DOHH2 (cell line): ENCODE measurements at regions not wholly inside any gene's neighbourhood (a gene's known extent, or its start where the extent isn't known, plus 50 kb on each side); places are given as distances from the start of the nearest gene placed in this dataset.

ENCODE experiments used
- H3F3A ChIP-seq: fragments of 200-600 bp; sonication (generic), shearing (Covaris generic); 2 replicates; pipeline ENCODE4 v1.6.0; 2016; ENCODE audit warnings: antibody characterized with exemption, mild to moderate bottlenecking; ENCODE audit not compliant: control insufficient read depth, insufficient read depth
- H3K27ac ChIP-seq: fragments of 200-600 bp; sonication (generic); 2 replicates; pipeline ENCODE4 v1.5.1; 2014; ENCODE audit warnings: low read depth, mild to moderate bottlenecking, low read length, moderate library complexity
- H3K27me3 ChIP-seq: fragments of 200-600 bp; sonication (generic); 2 replicates; pipeline ENCODE4 v1.6.1; 2014; ENCODE audit warnings: mild to moderate bottlenecking, low read length, mixed read lengths; ENCODE audit not compliant: control insufficient read depth
- H3K36me3 ChIP-seq: fragments of 200-600 bp; sonication (generic); 2 replicates; pipeline ENCODE4 v1.6.1; 2014; ENCODE audit warnings: mild to moderate bottlenecking, low read length, moderate library complexity, mixed read lengths; ENCODE audit not compliant: control insufficient read depth
- H3K4me1 ChIP-seq: fragments of 200-600 bp; sonication (generic); 2 replicates; pipeline ENCODE4 v1.6.1; 2014; ENCODE audit warnings: mild to moderate bottlenecking, low read length, mixed read lengths; ENCODE audit not compliant: control insufficient read depth
- H3K4me2 ChIP-seq: fragments of 200-600 bp; sonication (generic); 2 replicates; pipeline ENCODE4 v1.6.0; 2014; ENCODE audit warnings: mild to moderate bottlenecking, low read length, moderate library complexity
- H3K4me3 ChIP-seq: fragments of 200-600 bp; sonication (generic); 2 replicates; pipeline ENCODE4 v1.5.1; 2014; ENCODE audit warnings: mild to moderate bottlenecking, low read length, mixed read lengths
- H3K79me2 ChIP-seq: fragments of 200-600 bp; sonication (generic); 2 replicates; pipeline ENCODE4 v1.6.1; 2014; ENCODE audit warnings: mild to moderate bottlenecking, low read length, mixed read lengths; ENCODE audit not compliant: control insufficient read depth
- H3K9me2 ChIP-seq: fragments of 200-600 bp; sonication (generic); replicated peaks from 2 replicates; pipeline ENCODE4 v1.6.1; 2014; ENCODE audit warnings: mild to moderate bottlenecking, low read length, mixed read lengths; ENCODE audit not compliant: control insufficient read depth
- H3K9me3 ChIP-seq: fragments of 200-600 bp; sonication (generic); 2 replicates; pipeline ENCODE4 v1.6.1; 2014; ENCODE audit warnings: antibody characterized with exemption, low read length, mixed read lengths; ENCODE audit not compliant: control insufficient read depth, insufficient read depth
- H4K20me1 ChIP-seq: fragments of 200-600 bp; sonication (generic); 2 replicates; pipeline ENCODE4 v1.6.0; 2014; ENCODE audit warnings: low read depth, mild to moderate bottlenecking, antibody characterized with exemption, low read length, moderate library complexity; ENCODE audit not compliant: control insufficient read depth, insufficient read depth
- EZH2phosphoT487 ChIP-seq: fragments of 200-600 bp; sonication (generic); IDR thresholded peaks from 2 replicates; pipeline ENCODE4 v1.6.1; 2017; ENCODE audit warnings: borderline replicate concordance, mild to moderate bottlenecking, antibody characterized with exemption, low read length, moderate library complexity, mixed read lengths
- TF ChIP-seq, protein P1 (sequence below): fragments of 200-600 bp; sonication (generic); IDR thresholded peaks from one replicate; pipeline ENCODE4 v1.5.1; 2014; ENCODE audit warnings: antibody characterized with exemption, mild to moderate bottlenecking, low read depth, low read length; ENCODE audit not compliant: poor library complexity, severe bottlenecking

DNA sequence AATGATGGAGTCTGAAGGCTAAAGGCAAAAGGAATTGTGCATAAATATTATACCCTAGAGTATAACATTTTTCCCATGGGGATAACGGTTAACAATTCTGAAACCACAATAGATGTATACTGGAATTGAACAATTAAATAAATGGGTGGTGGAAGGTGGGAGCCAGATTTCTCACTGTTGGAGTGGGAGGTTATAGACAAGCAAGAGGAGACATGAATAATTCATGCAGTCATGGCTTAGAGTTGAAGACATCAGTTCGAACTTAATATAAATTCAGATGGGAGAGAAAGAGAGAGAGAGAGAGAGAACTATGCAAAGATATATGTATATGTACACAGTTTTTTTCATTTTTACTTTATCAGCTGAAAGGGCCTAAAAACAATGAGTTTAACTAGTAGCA, 523.9 kb downstream of the FOXG1 start:
- Histone ChIP-seq H3K9me3 (peaks cover 7% of the 10 kb centered on the region; the same call in 1 of the 2 replicates), H3K4me1 (no peaks in the 10 kb centered on the region), H3K4me2 (no peak overlapping the region), H3K79me2 (no peaks in the 10 kb centered on the region), H3K27ac (no peak overlapping the region), H3K9me2 (no peaks in the 10 kb centered on the region), H3K4me3 (no peak overlapping the region), H3F3A (no peaks in the 10 kb centered on the region), H3K36me3 (no peaks in the 10 kb centered on the region), H3K27me3 (no peaks in the 10 kb centered on the region), H4K20me1 (no peaks in the 10 kb centered on the region)
- no peak for TF ChIP-seq EZH2phosphoT487
- TF ChIP-seq, protein P1, sequence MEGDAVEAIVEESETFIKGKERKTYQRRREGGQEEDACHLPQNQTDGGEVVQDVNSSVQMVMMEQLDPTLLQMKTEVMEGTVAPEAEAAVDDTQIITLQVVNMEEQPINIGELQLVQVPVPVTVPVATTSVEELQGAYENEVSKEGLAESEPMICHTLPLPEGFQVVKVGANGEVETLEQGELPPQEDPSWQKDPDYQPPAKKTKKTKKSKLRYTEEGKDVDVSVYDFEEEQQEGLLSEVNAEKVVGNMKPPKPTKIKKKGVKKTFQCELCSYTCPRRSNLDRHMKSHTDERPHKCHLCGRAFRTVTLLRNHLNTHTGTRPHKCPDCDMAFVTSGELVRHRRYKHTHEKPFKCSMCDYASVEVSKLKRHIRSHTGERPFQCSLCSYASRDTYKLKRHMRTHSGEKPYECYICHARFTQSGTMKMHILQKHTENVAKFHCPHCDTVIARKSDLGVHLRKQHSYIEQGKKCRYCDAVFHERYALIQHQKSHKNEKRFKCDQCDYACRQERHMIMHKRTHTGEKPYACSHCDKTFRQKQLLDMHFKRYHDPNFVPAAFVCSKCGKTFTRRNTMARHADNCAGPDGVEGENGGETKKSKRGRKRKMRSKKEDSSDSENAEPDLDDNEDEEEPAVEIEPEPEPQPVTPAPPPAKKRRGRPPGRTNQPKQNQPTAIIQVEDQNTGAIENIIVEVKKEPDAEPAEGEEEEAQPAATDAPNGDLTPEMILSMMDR: no peak

DNA sequence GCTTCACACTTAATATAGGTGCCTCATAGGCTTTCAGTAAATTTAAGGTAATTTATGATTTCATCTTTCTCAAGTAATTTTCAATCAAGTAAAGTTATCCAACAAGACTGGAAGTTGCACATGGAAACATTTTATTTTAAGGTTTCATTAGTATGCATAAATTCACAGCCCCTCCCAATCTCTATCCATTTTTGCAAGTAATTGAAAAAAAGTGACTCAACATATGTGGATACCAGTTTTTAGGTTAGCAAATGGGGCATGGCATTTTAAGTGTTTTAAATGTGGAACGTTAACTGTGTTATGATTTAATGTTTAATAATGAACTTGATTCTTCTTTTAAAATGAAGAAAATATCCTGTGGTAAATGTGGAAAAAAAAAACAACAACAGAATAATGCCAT, 532.8 kb downstream of the FOXG1 start:
- Histone ChIP-seq H3K27ac (no peak overlapping the region), H3K79me2 (no peaks in the 10 kb centered on the region), H3F3A (no peaks in the 10 kb centered on the region), H4K20me1 (no peaks in the 10 kb centered on the region), H3K4me2 (no peak overlapping the region), H3K27me3 (no peaks in the 10 kb centered on the region), H3K9me2 (no peaks in the 10 kb centered on the region), H3K9me3 (peaks cover 4% of the 10 kb centered on the region; the same call in 1 of the 2 replicates), H3K4me3 (no peak overlapping the region), H3K36me3 (no peaks in the 10 kb centered on the region), H3K4me1 (no peaks in the 10 kb centered on the region)
- TF ChIP-seq, protein P1: no peak
- no peak for TF ChIP-seq EZH2phosphoT487

DNA sequence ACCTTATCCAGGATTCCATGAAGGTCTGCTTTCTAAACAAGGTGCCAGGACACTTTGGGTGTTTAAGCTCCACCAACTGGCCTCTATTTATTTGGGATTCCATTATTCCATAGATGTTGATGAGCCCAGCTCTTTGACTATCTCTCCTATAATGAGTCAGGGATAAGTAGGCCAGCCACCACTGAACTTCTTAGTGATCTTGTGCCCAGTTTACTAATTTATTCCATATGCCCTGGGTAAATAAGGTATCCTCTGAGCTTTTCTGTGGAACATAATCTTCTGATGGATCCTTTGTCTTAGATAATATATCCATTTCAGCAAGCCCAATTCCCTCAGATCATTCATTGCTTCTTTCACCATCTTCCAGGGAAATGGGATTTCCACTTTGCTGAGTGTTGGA, 535.0 kb downstream of the FOXG1 start:
- no peaks in the 10 kb centered on the region for H3K9me2 ChIP-seq
- no peaks in the 10 kb centered on the region for H4K20me1 ChIP-seq
- H3F3A ChIP-seq: no peaks in the 10 kb centered on the region
- no peaks in the 10 kb centered on the region for H3K79me2 ChIP-seq
- TF ChIP-seq, protein P1: no peak
- no peak for TF ChIP-seq EZH2phosphoT487
- H3K9me3 ChIP-seq: no peaks in the 10 kb centered on the region
- H3K27ac ChIP-seq: no peak overlapping the region
- H3K36me3 ChIP-seq: no peaks in the 10 kb centered on the region
- no peaks in the 10 kb centered on the region for H3K4me1 ChIP-seq
- no peak overlapping the region for H3K4me3 ChIP-seq
- H3K4me2 ChIP-seq: no peak overlapping the region
- H3K27me3 ChIP-seq: no peaks in the 10 kb centered on the region

DNA sequence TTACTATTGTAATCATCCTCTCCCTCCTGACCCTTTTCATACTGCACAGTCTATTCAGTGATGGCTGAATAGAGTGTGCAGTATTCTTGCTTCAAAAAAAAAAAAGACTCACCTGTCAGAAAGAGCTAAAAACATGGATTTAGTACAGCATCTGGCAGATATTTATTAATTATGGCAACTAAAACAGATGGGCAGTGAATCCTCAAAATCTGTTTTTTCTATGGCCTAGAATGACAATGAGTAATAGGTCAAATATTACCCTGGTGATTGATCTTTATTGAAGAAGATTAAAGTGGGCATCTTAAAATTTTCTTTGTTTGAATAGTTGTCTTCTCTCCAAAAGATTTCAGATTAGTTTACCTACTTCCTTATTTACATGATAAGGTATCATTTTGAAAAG, 543.6 kb downstream of the FOXG1 start:
- H3K9me2 ChIP-seq: no peaks in the 10 kb centered on the region
- no peak overlapping the region for H3K4me3 ChIP-seq
- H3K79me2 ChIP-seq: no peaks in the 10 kb centered on the region
- H3K9me3 ChIP-seq: no peaks in the 10 kb centered on the region
- H3K4me1 ChIP-seq: no peaks in the 10 kb centered on the region
- H4K20me1 ChIP-seq: no peaks in the 10 kb centered on the region
- no peaks in the 10 kb centered on the region for H3K36me3 ChIP-seq
- TF ChIP-seq, protein P1: no peak
- no peak for TF ChIP-seq EZH2phosphoT487
- no peak overlapping the region for H3K4me2 ChIP-seq
- H3F3A ChIP-seq: no peaks in the 10 kb centered on the region
- no peak overlapping the region for H3K27ac ChIP-seq
- H3K27me3 ChIP-seq: no peaks in the 10 kb centered on the region
